Progenitor cell of endocrine pancreas (in vitro differentiated cells): ENCODE measurements at regions not wholly inside any gene's neighbourhood (a gene's known extent, or its start where the extent isn't known, plus 50 kb on each side); places are given as distances from the start of the nearest gene placed in this dataset.

Experiments used
- DNase-seq: peaks from one replicate; pipeline ENCODE4 v3.0.0; 2021; ENCODE audit warnings: low spot score; ENCODE audit not compliant: unreplicated experiment
- H3K27ac Mint-ChIP-seq: 2 replicates; pipeline ENCODE4 v1.8.0; 2021; ENCODE audit warnings: mild to moderate bottlenecking, moderate library complexity, mixed read lengths
- H3K27me3 Mint-ChIP-seq: 2 replicates; pipeline ENCODE4 v1.8.0; 2021; ENCODE audit warnings: mixed read lengths
- H3K36me3 Mint-ChIP-seq: 2 replicates; pipeline ENCODE4 v1.8.0; 2022; ENCODE audit warnings: mixed read lengths; ENCODE audit not compliant: insufficient read depth
- H3K4me1 Mint-ChIP-seq: 2 replicates; pipeline ENCODE4 v1.8.0; 2021; ENCODE audit warnings: low read depth, mixed read lengths
- H3K4me3 Mint-ChIP-seq: 2 replicates; pipeline ENCODE4 v1.8.0; 2021; ENCODE audit warnings: low read depth, mild to moderate bottlenecking, moderate library complexity, mixed read lengths
- H3K9me3 Mint-ChIP-seq: 2 replicates; pipeline ENCODE4 v1.8.0; 2021; ENCODE audit warnings: low read depth, mixed read lengths
- TF ChIP-seq, protein P1 (sequence below): fragments of 200-600 bp; sonication (generic); IDR thresholded peaks from one replicate; pipeline ENCODE4 v1.5.0; 2021; ENCODE audit warnings: antibody characterized with exemption, mild to moderate bottlenecking; ENCODE audit not compliant: unreplicated experiment

DNA sequence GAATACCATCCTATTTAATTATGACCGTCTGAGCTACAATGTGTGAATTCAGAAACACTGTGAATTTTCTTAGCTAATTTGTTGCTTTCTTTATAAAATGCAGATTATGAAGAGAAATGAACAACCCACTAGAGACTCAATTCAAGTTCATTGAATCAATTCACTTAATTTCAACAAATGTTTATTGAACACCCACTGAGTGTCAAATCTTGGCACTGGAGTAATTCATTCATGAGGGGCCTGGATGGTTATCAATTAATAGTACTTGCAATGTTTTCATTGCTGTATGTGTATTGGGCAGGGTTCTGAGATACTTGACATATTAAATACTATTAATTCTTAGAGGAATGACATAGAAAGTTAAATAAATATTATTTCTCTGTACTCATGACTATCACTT, 789.4 kb downstream of the STPG2 start:
- peaks cover 6% of the 10 kb centered on the region for H3K27me3 Mint-ChIP-seq
- peaks cover 7% of the 10 kb centered on the region for H3K4me1 Mint-ChIP-seq
- H3K36me3 Mint-ChIP-seq, result peaks cover 2% of the 10 kb centered on the region
- H3K27ac Mint-ChIP-seq, result no peak overlapping the region
- TF ChIP-seq, protein P1, sequence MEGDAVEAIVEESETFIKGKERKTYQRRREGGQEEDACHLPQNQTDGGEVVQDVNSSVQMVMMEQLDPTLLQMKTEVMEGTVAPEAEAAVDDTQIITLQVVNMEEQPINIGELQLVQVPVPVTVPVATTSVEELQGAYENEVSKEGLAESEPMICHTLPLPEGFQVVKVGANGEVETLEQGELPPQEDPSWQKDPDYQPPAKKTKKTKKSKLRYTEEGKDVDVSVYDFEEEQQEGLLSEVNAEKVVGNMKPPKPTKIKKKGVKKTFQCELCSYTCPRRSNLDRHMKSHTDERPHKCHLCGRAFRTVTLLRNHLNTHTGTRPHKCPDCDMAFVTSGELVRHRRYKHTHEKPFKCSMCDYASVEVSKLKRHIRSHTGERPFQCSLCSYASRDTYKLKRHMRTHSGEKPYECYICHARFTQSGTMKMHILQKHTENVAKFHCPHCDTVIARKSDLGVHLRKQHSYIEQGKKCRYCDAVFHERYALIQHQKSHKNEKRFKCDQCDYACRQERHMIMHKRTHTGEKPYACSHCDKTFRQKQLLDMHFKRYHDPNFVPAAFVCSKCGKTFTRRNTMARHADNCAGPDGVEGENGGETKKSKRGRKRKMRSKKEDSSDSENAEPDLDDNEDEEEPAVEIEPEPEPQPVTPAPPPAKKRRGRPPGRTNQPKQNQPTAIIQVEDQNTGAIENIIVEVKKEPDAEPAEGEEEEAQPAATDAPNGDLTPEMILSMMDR, result no peak
- no peak for DNase-seq
- no peak overlapping the region for H3K4me3 Mint-ChIP-seq
- H3K9me3 Mint-ChIP-seq, result peaks cover 13% of the 10 kb centered on the region

DNA sequence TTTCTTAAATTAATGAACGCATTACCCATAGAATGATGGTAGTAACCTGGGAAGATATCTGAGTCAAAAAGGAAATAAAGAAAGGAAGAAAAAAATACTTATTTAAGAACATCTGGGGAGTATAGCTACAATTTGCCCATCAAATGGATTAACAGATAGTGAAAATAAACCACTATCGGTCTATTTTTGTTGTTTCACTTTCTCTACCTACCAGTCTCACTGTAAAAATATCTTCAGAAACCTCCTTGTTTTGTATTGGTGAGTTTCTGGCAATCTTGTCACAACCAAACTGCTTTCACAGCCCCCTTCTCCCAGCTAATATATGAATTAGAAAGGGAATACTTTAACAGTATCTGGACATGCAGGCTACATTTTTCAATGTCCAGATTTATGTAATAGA, 783.5 kb downstream of the STPG2 start:
- peaks cover 8% of the 10 kb centered on the region for H3K36me3 Mint-ChIP-seq

DNA sequence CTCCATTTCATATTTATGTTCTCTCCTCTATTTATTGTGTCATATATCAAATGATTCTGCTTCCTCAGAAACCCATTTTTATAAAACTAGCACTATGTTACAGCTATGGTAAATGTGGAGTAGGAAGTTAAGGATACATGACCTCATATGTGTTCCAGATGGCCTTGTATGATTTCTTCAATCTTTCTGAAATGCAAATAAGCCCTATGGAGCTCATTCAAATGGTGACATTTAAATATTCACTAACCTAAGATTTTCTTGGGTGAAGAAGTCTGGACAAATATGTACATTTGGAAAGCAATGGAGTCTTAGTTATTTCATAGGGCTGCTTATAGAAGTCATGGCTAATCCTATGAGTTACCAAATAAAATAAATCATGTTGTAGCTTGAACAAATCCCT, 782.5 kb downstream of the STPG2 start:
- H3K27me3 Mint-ChIP-seq, result no peaks in the 10 kb centered on the region
- peaks cover 8% of the 10 kb centered on the region for H3K36me3 Mint-ChIP-seq
- H3K4me1 Mint-ChIP-seq, result no peaks in the 10 kb centered on the region
- H3K9me3 Mint-ChIP-seq, result peaks cover 32% of the 10 kb centered on the region
- TF ChIP-seq, protein P1, result no peak
- no peak for DNase-seq
- no peak overlapping the region for H3K27ac Mint-ChIP-seq
- no peak overlapping the region for H3K4me3 Mint-ChIP-seq

More for the DNA sequence above, 783.5 kb downstream of the STPG2 start:
- Mint-ChIP-seq H3K27me3 (no peaks in the 10 kb centered on the region), H3K27ac (no peak overlapping the region), H3K9me3 (peaks cover 29% of the 10 kb centered on the region), H3K4me3 (no peak overlapping the region), H3K4me1 (no peaks in the 10 kb centered on the region)
- TF ChIP-seq, protein P1, result no peak
- no peak for DNase-seq

DNA sequence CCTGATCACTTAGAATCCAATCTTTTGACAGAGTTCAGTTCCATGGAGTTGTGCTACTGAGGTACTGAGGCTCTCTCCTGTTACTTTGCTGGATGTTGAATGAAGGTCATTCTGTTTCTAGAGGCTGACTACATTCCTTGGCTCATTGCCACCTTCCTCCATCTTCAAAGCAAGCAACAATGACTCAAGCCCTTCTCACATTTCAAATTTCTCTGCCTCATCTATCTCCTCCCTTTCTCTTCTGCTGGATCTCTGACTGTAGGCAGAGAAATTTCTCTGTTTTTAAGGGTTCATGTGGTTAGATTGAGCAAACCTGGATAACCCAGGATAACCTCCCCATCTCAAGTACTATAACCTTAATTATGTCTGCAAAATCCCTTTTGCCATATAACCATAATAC, 775.4 kb downstream of the STPG2 start:
- Mint-ChIP-seq H3K4me3 (no peak overlapping the region), H3K4me1 (no peaks in the 10 kb centered on the region), H3K27me3 (no peaks in the 10 kb centered on the region), H3K27ac (no peak overlapping the region), H3K36me3 (peaks cover 6% of the 10 kb centered on the region), H3K9me3 (peaks cover 24% of the 10 kb centered on the region)
- TF ChIP-seq, protein P1, result no peak
- DNase-seq, result no peak

DNA sequence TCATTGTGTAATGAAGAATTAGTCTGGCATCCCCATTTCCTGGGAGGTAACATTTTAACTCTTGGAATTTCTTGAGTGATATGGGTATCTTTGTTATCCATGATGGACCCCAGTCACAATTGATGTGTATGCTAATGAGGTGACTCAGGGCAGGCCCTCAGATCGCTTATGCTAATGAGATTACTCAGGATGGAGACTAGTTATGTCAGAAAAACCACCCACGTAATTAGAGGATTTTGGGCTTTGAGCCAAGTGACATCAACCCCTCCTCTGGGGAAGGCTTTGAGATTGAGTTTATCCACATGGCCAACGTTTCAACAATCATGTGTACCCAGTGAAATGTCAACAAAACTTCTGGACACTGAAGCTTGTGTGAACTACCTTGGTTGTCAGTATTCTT, 772.7 kb downstream of the STPG2 start:
- Mint-ChIP-seq H3K4me3 (no peak overlapping the region), H3K27me3 (no peaks in the 10 kb centered on the region), H3K36me3 (no peaks in the 10 kb centered on the region), H3K27ac (no peak overlapping the region), H3K9me3 (peaks cover 10% of the 10 kb centered on the region), H3K4me1 (no peaks in the 10 kb centered on the region)
- no peak for DNase-seq
- TF ChIP-seq, protein P1, result no peak

DNA sequence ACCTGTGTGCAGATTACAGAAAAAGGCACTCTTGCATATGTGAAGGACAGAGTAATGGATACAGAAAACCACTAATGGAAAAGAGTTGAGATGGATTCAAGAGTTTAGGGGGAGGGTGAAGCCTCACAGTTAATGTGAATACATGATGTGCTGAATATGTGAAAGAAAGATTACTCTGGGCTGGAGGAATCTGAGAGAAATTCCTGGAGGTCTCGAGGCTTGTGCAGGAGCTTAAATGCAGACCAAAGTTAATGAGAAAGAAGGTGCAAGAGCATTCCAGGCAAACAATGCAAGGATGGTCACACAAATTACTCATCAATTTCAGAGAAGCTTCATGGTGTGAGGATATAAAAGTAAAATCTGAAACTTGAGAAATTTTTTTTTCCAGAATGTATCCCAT, 768.8 kb downstream of the STPG2 start:
- peaks cover 6% of the 10 kb centered on the region for H3K9me3 Mint-ChIP-seq
- no peaks in the 10 kb centered on the region for H3K4me1 Mint-ChIP-seq
- DNase-seq, result no peak
- H3K27me3 Mint-ChIP-seq, result no peaks in the 10 kb centered on the region
- H3K4me3 Mint-ChIP-seq, result no peak overlapping the region
- H3K27ac Mint-ChIP-seq, result no peak overlapping the region
- TF ChIP-seq, protein P1, result no peak
- no peaks in the 10 kb centered on the region for H3K36me3 Mint-ChIP-seq
